ENCODE measurements at regions not wholly inside any gene's neighbourhood (a gene's known extent, or its start where the extent isn't known, plus 50 kb on each side); places are given as distances from the start of the nearest gene placed in this dataset.

- TF ChIP-seq POLR2A (IDR thresholded peaks at IDR 0.05; ENCODE audit: low read depth, low read length) (no peak), POLR2AphosphoS5 (IDR thresholded peaks at IDR 0.05; ENCODE audit: low read depth, low read length) (no peak), TAF1 (IDR thresholded peaks at IDR 0.05; ENCODE audit: borderline replicate concordance, low read depth, low read length) (no peak)
Measured at GRCh38 chr13:43991773-43992201, 112.1 kb downstream of the LACC1 start.

Measured in GM12892 (cell line).